Liver (tissue), 3 donors: ENCODE measurements at regions not wholly inside any gene's neighbourhood (a gene's known extent, or its start where the extent isn't known, plus 50 kb on each side); places are given as distances from the start of the nearest gene placed in this dataset.

Experiments used
- CTCF ChIP-seq: fragments of 150-350 bp; IDR thresholded peaks from 2 replicates; pipeline ENCODE4 v1.5.1; 2017; ENCODE audit warnings: improper control_type of control experiment, low read depth, low read length; ENCODE audit not compliant: missing input control
- EGR1 ChIP-seq, 2 donors: IDR thresholded peaks; 2 replicates each; pipeline ENCODE4 v1.6.1; 2016 to 2018; ENCODE audit warnings: antibody characterized with exemption in 2 of 2, low read depth in 2 of 2
- FOXA1 ChIP-seq: IDR thresholded peaks from 2 replicates; pipeline ENCODE4 v1.6.1; 2016; ENCODE audit warnings: antibody characterized with exemption
- GABPA ChIP-seq, 2 donors: IDR thresholded peaks in 1 of 2; conservative IDR thresholded peaks in 1 of 2; 2 replicates each; pipeline ENCODE4 v1.6.1; 2016; ENCODE audit warnings: antibody characterized with exemption in 2 of 2, mild to moderate bottlenecking in 1 of 2, moderate library complexity in 1 of 2
- NR2F2 ChIP-seq: IDR thresholded peaks from 2 replicates; pipeline ENCODE4 v1.6.1; 2016; ENCODE audit warnings: antibody characterized with exemption
- REST ChIP-seq: IDR thresholded peaks from 2 replicates; pipeline ENCODE4 v1.6.1; 2016; ENCODE audit warnings: antibody characterized with exemption, mild to moderate bottlenecking
- SP1 ChIP-seq: IDR thresholded peaks from 2 replicates; pipeline ENCODE4 v1.6.1; 2018; ENCODE audit warnings: antibody characterized with exemption, mild to moderate bottlenecking
- TAF1 ChIP-seq: conservative IDR thresholded peaks from 2 replicates; pipeline ENCODE4 v1.6.1; 2016; ENCODE audit warnings: antibody characterized with exemption, mild to moderate bottlenecking
- YY1 ChIP-seq: IDR thresholded peaks from 2 replicates; pipeline ENCODE4 v1.6.1; 2016; ENCODE audit warnings: antibody characterized with exemption, mild to moderate bottlenecking
- ZBTB33 ChIP-seq: IDR thresholded peaks from 2 replicates; pipeline ENCODE4 v1.6.1; 2016; ENCODE audit warnings: antibody characterized with exemption
- TF ChIP-seq, protein P1 (sequence below): IDR thresholded peaks from 2 replicates; pipeline ENCODE4 v1.6.1; 2016; ENCODE audit warnings: antibody characterized with exemption
- donor health status: healthy.
- donor health status: healthy.

DNA sequence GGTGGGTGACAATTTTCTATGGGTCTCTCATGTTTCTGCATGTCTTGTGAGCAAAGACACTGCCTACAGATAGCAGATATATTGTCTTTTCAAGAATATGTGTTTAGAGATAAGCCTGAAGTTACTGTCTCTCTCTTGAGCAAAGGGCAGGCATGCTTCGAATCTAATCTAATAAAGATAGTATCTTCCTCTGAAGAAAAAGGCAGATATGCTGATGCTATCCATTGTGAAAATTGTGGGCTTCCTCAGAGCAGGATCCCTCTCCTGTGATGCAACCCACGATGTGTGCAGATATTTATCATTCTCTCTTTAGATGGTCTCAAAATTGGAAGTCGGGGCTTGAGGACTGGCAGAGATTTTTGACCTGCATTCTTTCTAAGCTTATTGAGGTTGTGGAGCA is 187.0 kb downstream of the DACT1 start:
- TF ChIP-seq EGR1 (IDR thresholded peaks at IDR 0.05; ENCODE audit: low read depth in 2 of 2), result no peak
- no peak for TF ChIP-seq CTCF
- no peak for TF ChIP-seq SP1
- no peak for TF ChIP-seq ZBTB33
- no peak for TF ChIP-seq GABPA (IDR thresholded peaks at IDR 0.05 in 1 of 2, conservative IDR thresholded peaks at IDR 0.05 in 1 of 2)
- TF ChIP-seq YY1, result no peak
- no peak for TF ChIP-seq TAF1
- no peak for TF ChIP-seq FOXA1
- TF ChIP-seq, protein P1, sequence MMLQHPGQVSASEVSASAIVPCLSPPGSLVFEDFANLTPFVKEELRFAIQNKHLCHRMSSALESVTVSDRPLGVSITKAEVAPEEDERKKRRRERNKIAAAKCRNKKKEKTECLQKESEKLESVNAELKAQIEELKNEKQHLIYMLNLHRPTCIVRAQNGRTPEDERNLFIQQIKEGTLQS, result no peak
- TF ChIP-seq NR2F2, result no peak
- no peak for TF ChIP-seq REST
